Activated naive CD4-positive, alpha-beta T cell treated with anti-CD3 and anti-CD28 coated beads, Interleukin-2, amount 10 ng/mL, durations not matched to agents 7 days and 5 days (primary cell): ENCODE measurements at regions not wholly inside any gene's neighbourhood (a gene's known extent, or its start where the extent isn't known, plus 50 kb on each side); places are given as distances from the start of the nearest gene placed in this dataset.
A peak's percentile ranks its signal among the peaks of the same experiment; 100 is the strongest.
"Not testable (repeated sequence)": the region's sequence is repeated elsewhere in the genome, so short reads cannot be mapped to it uniquely, and the experiment has no call there.

ENCODE experiments used
- CTCF ChIA-PET: fragments of 350-600 bp; sonication (Branson Sonifier 250); formaldehyde crosslinking; loops from one replicate; lab custom pipeline; 2021; ENCODE audit warnings: antibody characterized with exemption; lab: Charles Lee
- DNase-seq: peaks from one replicate; pipeline ENCODE4 v3.0.0-alpha.2; 2020
- H3K27ac Mint-ChIP-seq: one replicate; pipeline ENCODE4 v1.8.0; 2021; ENCODE audit warnings: mild to moderate bottlenecking, moderate library complexity, mixed read lengths
- H3K27me3 Mint-ChIP-seq: one replicate; pipeline ENCODE4 v1.8.0; 2021; ENCODE audit warnings: mild to moderate bottlenecking, mixed read lengths
- H3K36me3 Mint-ChIP-seq: one replicate; pipeline ENCODE4 v1.8.0; 2021; ENCODE audit warnings: mixed read lengths
- H3K4me1 Mint-ChIP-seq: one replicate; pipeline ENCODE4 v1.8.0; 2021; ENCODE audit warnings: mixed read lengths
- H3K4me3 Mint-ChIP-seq: one replicate; pipeline ENCODE4 v1.8.0; 2021; ENCODE audit warnings: mild to moderate bottlenecking, moderate library complexity, mixed read lengths
- H3K9me3 Mint-ChIP-seq: one replicate; pipeline ENCODE4 v1.8.0; 2021; ENCODE audit warnings: mixed read lengths

GRCh38 chr2:176914371-176914770, 298.2 kb upstream of the HNRNPA3 start:
- DNase-seq: no peak
- H3K27ac Mint-ChIP-seq: no peak overlapping the region
- no peak overlapping the region for H3K4me3 Mint-ChIP-seq
- CTCF ChIA-PET: no interaction called here
- H3K36me3 Mint-ChIP-seq: no peaks in the 10 kb centered on the region
- H3K4me1 Mint-ChIP-seq: no peaks in the 10 kb centered on the region
- H3K9me3 Mint-ChIP-seq: no peaks in the 10 kb centered on the region
- H3K27me3 Mint-ChIP-seq: peaks cover 7% of the 10 kb centered on the region

GRCh38 chr2:176922545-176922944, 290.0 kb upstream of the HNRNPA3 start:
- H3K36me3 Mint-ChIP-seq, H3K4me3 Mint-ChIP-seq, H3K27ac Mint-ChIP-seq, H3K4me1 Mint-ChIP-seq, H3K9me3 Mint-ChIP-seq, H3K27me3 Mint-ChIP-seq, CTCF ChIA-PET, DNase-seq: not testable (repeated sequence)

GRCh38 chr2:176923205-176923604, 289.4 kb upstream of the HNRNPA3 start:
- Mint-ChIP-seq H3K4me3 (no peak overlapping the region), H3K36me3 (no peaks in the 10 kb centered on the region), H3K4me1 (no peaks in the 10 kb centered on the region), H3K27ac (no peak overlapping the region), H3K9me3 (no peaks in the 10 kb centered on the region), H3K27me3 (peaks cover 7% of the 10 kb centered on the region)
- CTCF ChIA-PET: no interaction called here
- no peak for DNase-seq

- Mint-ChIP-seq H3K36me3 (no peaks in the 10 kb centered on the region), H3K4me3 (no peak overlapping the region), H3K9me3 (no peaks in the 10 kb centered on the region), H3K27me3 (peaks cover 7% of the 10 kb centered on the region), H3K27ac (no peak overlapping the region), H3K4me1 (no peaks in the 10 kb centered on the region)
- DNase-seq: no peak
- CTCF ChIA-PET: no interaction called here
Observed at GRCh38 chr2:176924909-176925534, 287.6 kb upstream of the HNRNPA3 start.

GRCh38 chr2:176926453-176926852, 286.1 kb upstream of the HNRNPA3 start:
- Mint-ChIP-seq H3K36me3 (no peaks in the 10 kb centered on the region), H3K27ac (no peak overlapping the region), H3K4me3 (no peak overlapping the region), H3K9me3 (no peaks in the 10 kb centered on the region), H3K4me1 (peaks cover 3% of the 10 kb centered on the region), H3K27me3 (peaks cover 7% of the 10 kb centered on the region)
- CTCF ChIA-PET: no interaction called here
- no peak for DNase-seq

GRCh38 chr2:176929387-176929786, 283.2 kb upstream of the HNRNPA3 start:
- H3K9me3 Mint-ChIP-seq, CTCF ChIA-PET, DNase-seq, H3K4me3 Mint-ChIP-seq, H3K27ac Mint-ChIP-seq, H3K36me3 Mint-ChIP-seq, H3K27me3 Mint-ChIP-seq: not testable (repeated sequence)
- H3K4me1 Mint-ChIP-seq: peaks cover 11% of the 10 kb centered on the region

GRCh38 chr2:176931588-176932563, 280.7 kb upstream of the HNRNPA3 start:
- Mint-ChIP-seq H3K27me3 (peaks cover 3% of the 10 kb centered on the region), H3K4me3 (no peak overlapping the region), H3K36me3 (no peaks in the 10 kb centered on the region), H3K4me1 (peaks cover 14% of the 10 kb centered on the region), H3K9me3 (no peaks in the 10 kb centered on the region), H3K27ac (peak overlapping the region; percentile 43)
- DNase-seq: peak; percentile 22
- CTCF ChIA-PET: interaction anchor here (1.0 to 1.1 kb wide), 2 partner anchors 80 to 129 kb away, joined by 3 to 5 read pairs; no protein-coding TSS in a partner anchor

GRCh38 chr2:176934131-176934530, 278.5 kb upstream of the HNRNPA3 start:
- no peaks in the 10 kb centered on the region for H3K27me3 Mint-ChIP-seq
- no peak overlapping the region for H3K4me3 Mint-ChIP-seq
- H3K27ac Mint-ChIP-seq: no peak overlapping the region
- CTCF ChIA-PET: no interaction called here
- H3K4me1 Mint-ChIP-seq: peaks cover 17% of the 10 kb centered on the region
- H3K9me3 Mint-ChIP-seq: no peaks in the 10 kb centered on the region
- DNase-seq: no peak
- H3K36me3 Mint-ChIP-seq: no peaks in the 10 kb centered on the region

GRCh38 chr2:176934869-176935415, 277.7 kb upstream of the HNRNPA3 start:
- no peak overlapping the region for H3K4me3 Mint-ChIP-seq
- no peak overlapping the region for H3K27ac Mint-ChIP-seq

GRCh38 chr2:176935543-176936102, 277.0 kb upstream of the HNRNPA3 start:
- H3K27me3 Mint-ChIP-seq: no peaks in the 10 kb centered on the region
- DNase-seq: no peak
- H3K4me1 Mint-ChIP-seq: peaks cover 17% of the 10 kb centered on the region
- no peaks in the 10 kb centered on the region for H3K9me3 Mint-ChIP-seq
- no peak overlapping the region for H3K27ac Mint-ChIP-seq
- no peak overlapping the region for H3K4me3 Mint-ChIP-seq
- H3K36me3 Mint-ChIP-seq: no peaks in the 10 kb centered on the region
- CTCF ChIA-PET: no interaction called here

More at GRCh38 chr2:176934869-176935415, 277.7 kb upstream of the HNRNPA3 start:
- DNase-seq: no peak
- Mint-ChIP-seq H3K9me3 (no peaks in the 10 kb centered on the region), H3K36me3 (no peaks in the 10 kb centered on the region), H3K27me3 (no peaks in the 10 kb centered on the region), H3K4me1 (peaks cover 17% of the 10 kb centered on the region)
- CTCF ChIA-PET: no interaction called here

- Mint-ChIP-seq H3K27me3 (no peaks in the 10 kb centered on the region), H3K4me1 (peaks cover 14% of the 10 kb centered on the region), H3K4me3 (no peak overlapping the region), H3K36me3 (no peaks in the 10 kb centered on the region), H3K9me3 (no peaks in the 10 kb centered on the region), H3K27ac (no peak overlapping the region)
- DNase-seq: no peak
- CTCF ChIA-PET: no interaction called here
Observed at GRCh38 chr2:176936410-176936809, 276.2 kb upstream of the HNRNPA3 start.

GRCh38 chr2:176944998-176945397, 267.6 kb upstream of the HNRNPA3 start:
- no peaks in the 10 kb centered on the region for H3K27me3 Mint-ChIP-seq
- no peaks in the 10 kb centered on the region for H3K9me3 Mint-ChIP-seq
- no peak overlapping the region for H3K4me3 Mint-ChIP-seq
- DNase-seq: no peak
- CTCF ChIA-PET: no interaction called here
- H3K27ac Mint-ChIP-seq: no peak overlapping the region
- H3K36me3 Mint-ChIP-seq: no peaks in the 10 kb centered on the region
- H3K4me1 Mint-ChIP-seq: no peaks in the 10 kb centered on the region

- H3K27me3 Mint-ChIP-seq: no peaks in the 10 kb centered on the region
- H3K4me1 Mint-ChIP-seq: no peaks in the 10 kb centered on the region
- H3K36me3 Mint-ChIP-seq: no peaks in the 10 kb centered on the region
- CTCF ChIA-PET: no interaction called here
- H3K4me3 Mint-ChIP-seq: no peak overlapping the region
- no peaks in the 10 kb centered on the region for H3K9me3 Mint-ChIP-seq
- no peak overlapping the region for H3K27ac Mint-ChIP-seq
- DNase-seq: no peak
Observed at GRCh38 chr2:176947754-176948153, 264.8 kb upstream of the HNRNPA3 start.

- H3K36me3 Mint-ChIP-seq, H3K27me3 Mint-ChIP-seq, DNase-seq, CTCF ChIA-PET, H3K4me3 Mint-ChIP-seq, H3K4me1 Mint-ChIP-seq, H3K9me3 Mint-ChIP-seq, H3K27ac Mint-ChIP-seq: not testable (repeated sequence)
Observed at GRCh38 chr2:176951218-176951617, 261.4 kb upstream of the HNRNPA3 start.
